Right lobe of liver (tissue), 6 donors: ENCODE measurements at regions not wholly inside any gene's neighbourhood (a gene's known extent, or its start where the extent isn't known, plus 50 kb on each side); places are given as distances from the start of the nearest gene placed in this dataset.

Source experiments
- ATAC-seq, 4 donors: fragments of 200-7000 bp; cut with Tn5 transposase; one replicate each; pipeline ENCODE4 v1.9.1; 2020; ENCODE audit warnings: mild to moderate bottlenecking in 4 of 4, moderate library complexity in 4 of 4
- DNase-seq, 3 donors: peaks; one replicate each; pipeline ENCODE4 v3.0.0-alpha.2; 2020
- H3K27ac ChIP-seq, 3 donors: fragments of 200-600 bp; one replicate each; pipeline ENCODE4 v1.8.0; 2022
- H3K27me3 ChIP-seq, 2 donors: fragments of 200-600 bp; one replicate each; pipeline ENCODE4 v1.8.0; 2022
- H3K36me3 ChIP-seq, 4 donors: fragments of 200-600 bp; sonication (generic) in 1 of 4; one replicate each; pipeline versions ENCODE4 v1.5.1 to v1.8.0; 2017 to 2022; ENCODE audit warnings: control low read depth in 1 of 4
- H3K4me1 ChIP-seq, 4 donors: fragments of 200-600 bp; sonication (generic) in 1 of 4; one replicate each; pipeline versions ENCODE4 v1.5.1 to v1.8.0; 2017 to 2022; ENCODE audit warnings: control low read depth in 1 of 4
- H3K4me3 ChIP-seq, 3 donors: fragments of 200-600 bp; one replicate each; pipeline ENCODE4 v1.8.0; 2022
- H3K9me3 ChIP-seq, 4 donors: fragments of 200-600 bp; sonication (generic) in 1 of 4; one replicate each; pipeline versions ENCODE4 v1.5.1 to v1.8.0; 2017 to 2022; ENCODE audit warnings: control low read depth in 1 of 4
- POLR2A ChIP-seq: fragments of 450-650 bp; IDR thresholded peaks from one replicate; pipeline ENCODE4 v1.6.1; 2017; ENCODE audit warnings: antibody characterized with exemption, mild to moderate bottlenecking
- WGBS: methylation state at CpG from one replicate; pipeline ENCODE4 v1.1.6; 2018; ENCODE audit warnings: low coverage, low lambda C conversion rate; ENCODE audit not compliant: insufficient coverage; ENCODE audit errors: missing lambda C conversion rate; 5-methylcytosine and 5-hydroxymethylcytosine counted together
- intact Hi-C, 2 donors: fragments of 100-400 bp; cut with DNase I; formaldehyde crosslinking; loops; one replicate each; pipeline versions ENCODE4 v1.11.2 to v1.14.1; 2022
- TF ChIP-seq, protein P1 (sequence below), 4 donors: fragments of 200-600 bp in 3 of 4; fragments of 450-650 bp in 1 of 4; IDR thresholded peaks; one replicate each; pipeline versions ENCODE4 v1.5.1 to v1.8.0; 2016 to 2022; ENCODE audit warnings: antibody characterized with exemption in 4 of 4, mild to moderate bottlenecking in 2 of 4
- donor health status: DM: no; HTN: yes; CAD: no.
- donor health status: DM: no; HTN: no; CAD: no.
- donor health status: DM: no; HTN: no; CAD: no.
- donor health status: DM: no; HTN: yes; CAD: no.
- donor health status: DM: no; HTN: yes; CAD: no.

GRCh38 chr22:48395201-48395600, 1432.5 kb downstream of the BRD1 start:
- Histone ChIP-seq H3K27ac (no peak overlapping the region), H3K9me3 (no peaks in the 10 kb centered on the region), H3K36me3 (no peaks in the 10 kb centered on the region), H3K4me3 (no peak overlapping the region), H3K4me1 (no peaks in the 10 kb centered on the region), H3K27me3 (no peaks in the 10 kb centered on the region)
- DNase-seq (no peak), ATAC-seq (no peak)
- intact Hi-C loops = no loop called here
- no peak for TF ChIP-seq POLR2A
- TF ChIP-seq, protein P1, sequence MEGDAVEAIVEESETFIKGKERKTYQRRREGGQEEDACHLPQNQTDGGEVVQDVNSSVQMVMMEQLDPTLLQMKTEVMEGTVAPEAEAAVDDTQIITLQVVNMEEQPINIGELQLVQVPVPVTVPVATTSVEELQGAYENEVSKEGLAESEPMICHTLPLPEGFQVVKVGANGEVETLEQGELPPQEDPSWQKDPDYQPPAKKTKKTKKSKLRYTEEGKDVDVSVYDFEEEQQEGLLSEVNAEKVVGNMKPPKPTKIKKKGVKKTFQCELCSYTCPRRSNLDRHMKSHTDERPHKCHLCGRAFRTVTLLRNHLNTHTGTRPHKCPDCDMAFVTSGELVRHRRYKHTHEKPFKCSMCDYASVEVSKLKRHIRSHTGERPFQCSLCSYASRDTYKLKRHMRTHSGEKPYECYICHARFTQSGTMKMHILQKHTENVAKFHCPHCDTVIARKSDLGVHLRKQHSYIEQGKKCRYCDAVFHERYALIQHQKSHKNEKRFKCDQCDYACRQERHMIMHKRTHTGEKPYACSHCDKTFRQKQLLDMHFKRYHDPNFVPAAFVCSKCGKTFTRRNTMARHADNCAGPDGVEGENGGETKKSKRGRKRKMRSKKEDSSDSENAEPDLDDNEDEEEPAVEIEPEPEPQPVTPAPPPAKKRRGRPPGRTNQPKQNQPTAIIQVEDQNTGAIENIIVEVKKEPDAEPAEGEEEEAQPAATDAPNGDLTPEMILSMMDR (IDR thresholded peaks at IDR 0.05) = no peak
- WGBS = 37% methylated on average over 4 of the region's 13 CpGs

GRCh38 chr22:48394787-48395186, 1432.9 kb downstream of the BRD1 start:
- 65% methylated on average over 4 of the region's 8 CpGs for WGBS
- intact Hi-C loops = no loop called here
- TF ChIP-seq POLR2A = no peak
- TF ChIP-seq, protein P1 (IDR thresholded peaks at IDR 0.05) = no peak
- H3K36me3 ChIP-seq = no peaks in the 10 kb centered on the region
- ATAC-seq = no peak
- no peak overlapping the region for H3K27ac ChIP-seq
- no peak overlapping the region for H3K4me3 ChIP-seq
- H3K9me3 ChIP-seq = no peaks in the 10 kb centered on the region
- no peaks in the 10 kb centered on the region for H3K27me3 ChIP-seq
- DNase-seq = no peak
- no peaks in the 10 kb centered on the region for H3K4me1 ChIP-seq

GRCh38 chr22:48393885-48394284, 1433.8 kb downstream of the BRD1 start:
- intact Hi-C loops = no loop called here
- Histone ChIP-seq H3K4me3 (no peak overlapping the region), H3K27me3 (no peaks in the 10 kb centered on the region), H3K9me3 (no peaks in the 10 kb centered on the region), H3K4me1 (no peaks in the 10 kb centered on the region), H3K36me3 (no peaks in the 10 kb centered on the region), H3K27ac (no peak overlapping the region)
- no peak for TF ChIP-seq POLR2A
- TF ChIP-seq, protein P1 (IDR thresholded peaks at IDR 0.05) = no peak
- ATAC-seq (no peak), DNase-seq (no peak)
- whole genome bisulfite sequencing = 73% methylated on average over 7 of the region's 10 CpGs

- Histone ChIP-seq H3K27me3 (no peaks in the 10 kb centered on the region), H3K9me3 (no peaks in the 10 kb centered on the region), H3K36me3 (no peaks in the 10 kb centered on the region), H3K4me1 (no peaks in the 10 kb centered on the region), H3K27ac (no peak overlapping the region), H3K4me3 (no peak overlapping the region)
- intact Hi-C loops = no loop called here
- ATAC-seq (no peak), DNase-seq (no peak)
- 70% methylated on average over 9 of the region's 13 CpGs for WGBS
- TF ChIP-seq POLR2A = no peak
- TF ChIP-seq, protein P1 (IDR thresholded peaks at IDR 0.05) = no peak
These were observed 1434.7 kb downstream of the BRD1 start for GRCh38 chr22:48393041-48393370.

DNA sequence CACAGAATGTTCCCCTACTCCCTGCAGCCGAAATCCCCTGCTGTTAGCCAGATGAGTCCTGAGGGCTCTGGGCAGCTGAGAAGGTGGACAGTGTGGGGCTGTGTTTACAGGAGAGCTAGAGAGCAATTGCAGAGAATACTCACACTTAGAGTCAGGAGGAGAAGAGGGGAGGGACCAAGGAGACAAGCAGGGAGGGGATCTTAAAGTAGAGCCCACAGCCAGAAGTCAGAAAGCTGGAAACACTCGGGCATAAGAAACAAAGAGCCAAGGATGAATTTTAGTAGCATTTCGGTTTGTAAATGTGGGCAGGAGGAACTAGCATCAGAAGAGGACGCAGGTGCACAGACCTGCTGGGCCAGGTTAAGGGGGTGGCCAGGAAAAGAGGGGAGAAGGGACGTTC, 1435.9 kb downstream of the BRD1 start:
- no peaks in the 10 kb centered on the region for H3K36me3 ChIP-seq
- intact Hi-C loops = no loop called here
- H3K9me3 ChIP-seq = no peaks in the 10 kb centered on the region
- no peak for TF ChIP-seq POLR2A
- TF ChIP-seq, protein P1 (IDR thresholded peaks at IDR 0.05) = no peak
- DNase-seq (no peak), ATAC-seq (no peak)
- WGBS = 59% methylated on average over 5 of the region's 5 CpGs
- H3K27me3 ChIP-seq = no peaks in the 10 kb centered on the region
- no peaks in the 10 kb centered on the region for H3K4me1 ChIP-seq
- no peak overlapping the region for H3K4me3 ChIP-seq
- no peak overlapping the region for H3K27ac ChIP-seq
